T-helper 1 cell treated with Interleukin-12 subunit alpha and Interleukin-12 subunit beta and Interleukin-4 antibody, amounts not matched to agents 30 μg/mL and 1 μg/mL, for 36 hours (primary cell): ENCODE measurements at regions not wholly inside any gene's neighbourhood (a gene's known extent, or its start where the extent isn't known, plus 50 kb on each side); places are given as distances from the start of the nearest gene placed in this dataset.

ENCODE experiments used
- H3K27ac Mint-ChIP-seq: one replicate; pipeline ENCODE4 v1.8.0; 2021; ENCODE audit warnings: mild to moderate bottlenecking, mixed read lengths
- H3K27me3 Mint-ChIP-seq: one replicate; pipeline ENCODE4 v1.8.0; 2021; ENCODE audit warnings: low read depth, mixed read lengths
- H3K36me3 Mint-ChIP-seq: one replicate; pipeline ENCODE4 v1.8.0; 2021; ENCODE audit warnings: low read depth, mixed read lengths
- H3K4me1 Mint-ChIP-seq: one replicate; pipeline ENCODE4 v1.8.0; 2021; ENCODE audit warnings: low read depth, mixed read lengths
- H3K4me3 Mint-ChIP-seq: one replicate; pipeline ENCODE4 v1.8.0; 2021; ENCODE audit warnings: mild to moderate bottlenecking, moderate library complexity, mixed read lengths
- H3K9me3 Mint-ChIP-seq: one replicate; pipeline ENCODE4 v1.8.0; 2021; ENCODE audit warnings: mixed read lengths

- Mint-ChIP-seq H3K27me3 (no peaks in the 10 kb centered on the region), H3K27ac (no peak overlapping the region), H3K4me1 (peaks cover 4% of the 10 kb centered on the region), H3K4me3 (no peak overlapping the region), H3K9me3 (no peaks in the 10 kb centered on the region), H3K36me3 (no peaks in the 10 kb centered on the region)
Observed at GRCh38 chr20:12049125-12049524, 131.4 kb downstream of the BTBD3 start.

GRCh38 chr20:12051206-12052163 is 133.8 kb downstream of the BTBD3 start:
- Mint-ChIP-seq H3K9me3 (no peaks in the 10 kb centered on the region), H3K4me1 (peaks cover 4% of the 10 kb centered on the region), H3K27me3 (no peaks in the 10 kb centered on the region), H3K36me3 (no peaks in the 10 kb centered on the region), H3K4me3 (no peak overlapping the region), H3K27ac (no peak overlapping the region)

- Mint-ChIP-seq H3K4me3 (no peak overlapping the region), H3K27ac (no peak overlapping the region), H3K27me3 (no peaks in the 10 kb centered on the region), H3K4me1 (peaks cover 4% of the 10 kb centered on the region), H3K9me3 (no peaks in the 10 kb centered on the region), H3K36me3 (no peaks in the 10 kb centered on the region)
Observed at GRCh38 chr20:12053353-12053752, 135.7 kb downstream of the BTBD3 start.

GRCh38 chr20:12054556-12054955 is 136.9 kb downstream of the BTBD3 start:
- Mint-ChIP-seq H3K4me1 (peaks cover 4% of the 10 kb centered on the region), H3K36me3 (no peaks in the 10 kb centered on the region), H3K27ac (no peak overlapping the region), H3K27me3 (no peaks in the 10 kb centered on the region), H3K4me3 (no peak overlapping the region), H3K9me3 (no peaks in the 10 kb centered on the region)

GRCh38 chr20:12055161-12055560 is 137.5 kb downstream of the BTBD3 start:
- Mint-ChIP-seq H3K27ac (no peak overlapping the region), H3K9me3 (peaks cover 4% of the 10 kb centered on the region), H3K4me3 (no peak overlapping the region), H3K36me3 (no peaks in the 10 kb centered on the region), H3K27me3 (no peaks in the 10 kb centered on the region), H3K4me1 (peaks cover 4% of the 10 kb centered on the region)

- no peak overlapping the region for H3K27ac Mint-ChIP-seq
- no peaks in the 10 kb centered on the region for H3K27me3 Mint-ChIP-seq
- H3K36me3 Mint-ChIP-seq, result no peaks in the 10 kb centered on the region
- H3K4me1 Mint-ChIP-seq, result peaks cover 4% of the 10 kb centered on the region
- peaks cover 6% of the 10 kb centered on the region for H3K9me3 Mint-ChIP-seq
- no peak overlapping the region for H3K4me3 Mint-ChIP-seq
Observed at GRCh38 chr20:12056839-12057238, 139.1 kb downstream of the BTBD3 start.

GRCh38 chr20:12057778-12058177 is 140.1 kb downstream of the BTBD3 start:
- peaks cover 6% of the 10 kb centered on the region for H3K9me3 Mint-ChIP-seq
- no peak overlapping the region for H3K27ac Mint-ChIP-seq
- H3K36me3 Mint-ChIP-seq, result no peaks in the 10 kb centered on the region
- H3K4me1 Mint-ChIP-seq, result peaks cover 4% of the 10 kb centered on the region
- H3K27me3 Mint-ChIP-seq, result no peaks in the 10 kb centered on the region
- H3K4me3 Mint-ChIP-seq, result no peak overlapping the region

GRCh38 chr20:12058216-12058615 is 140.5 kb downstream of the BTBD3 start:
- H3K9me3 Mint-ChIP-seq, result peaks cover 6% of the 10 kb centered on the region
- no peak overlapping the region for H3K4me3 Mint-ChIP-seq
- H3K27ac Mint-ChIP-seq, result no peak overlapping the region
- no peaks in the 10 kb centered on the region for H3K27me3 Mint-ChIP-seq
- peaks cover 4% of the 10 kb centered on the region for H3K4me1 Mint-ChIP-seq
- no peaks in the 10 kb centered on the region for H3K36me3 Mint-ChIP-seq

GRCh38 chr20:12061466-12061865 is 143.8 kb downstream of the BTBD3 start:
- Mint-ChIP-seq H3K9me3 (peaks cover 6% of the 10 kb centered on the region), H3K27me3 (no peaks in the 10 kb centered on the region), H3K36me3 (no peaks in the 10 kb centered on the region), H3K27ac (no peak overlapping the region), H3K4me1 (no peaks in the 10 kb centered on the region), H3K4me3 (no peak overlapping the region)

GRCh38 chr20:12063106-12063684 is 145.5 kb downstream of the BTBD3 start:
- no peak overlapping the region for H3K4me3 Mint-ChIP-seq
- H3K9me3 Mint-ChIP-seq, result peaks cover 6% of the 10 kb centered on the region
- no peaks in the 10 kb centered on the region for H3K36me3 Mint-ChIP-seq
- no peak overlapping the region for H3K27ac Mint-ChIP-seq
- no peaks in the 10 kb centered on the region for H3K4me1 Mint-ChIP-seq
- no peaks in the 10 kb centered on the region for H3K27me3 Mint-ChIP-seq

GRCh38 chr20:12064540-12064939 is 146.8 kb downstream of the BTBD3 start:
- no peak overlapping the region for H3K27ac Mint-ChIP-seq
- H3K36me3 Mint-ChIP-seq, result no peaks in the 10 kb centered on the region
- no peaks in the 10 kb centered on the region for H3K4me1 Mint-ChIP-seq
- no peak overlapping the region for H3K4me3 Mint-ChIP-seq
- H3K27me3 Mint-ChIP-seq, result no peaks in the 10 kb centered on the region
- H3K9me3 Mint-ChIP-seq, result peaks cover 6% of the 10 kb centered on the region

- Mint-ChIP-seq H3K4me3 (no peak overlapping the region), H3K4me1 (no peaks in the 10 kb centered on the region), H3K9me3 (no peaks in the 10 kb centered on the region), H3K27me3 (no peaks in the 10 kb centered on the region), H3K36me3 (no peaks in the 10 kb centered on the region), H3K27ac (no peak overlapping the region)
Observed at GRCh38 chr20:12067686-12068085, 150.0 kb downstream of the BTBD3 start.

GRCh38 chr20:12068121-12068520 is 150.4 kb downstream of the BTBD3 start:
- Mint-ChIP-seq H3K9me3 (no peaks in the 10 kb centered on the region), H3K4me3 (no peak overlapping the region), H3K4me1 (no peaks in the 10 kb centered on the region), H3K27ac (no peak overlapping the region), H3K36me3 (no peaks in the 10 kb centered on the region), H3K27me3 (no peaks in the 10 kb centered on the region)

GRCh38 chr20:12069181-12069580 is 151.5 kb downstream of the BTBD3 start:
- no peaks in the 10 kb centered on the region for H3K27me3 Mint-ChIP-seq
- no peak overlapping the region for H3K27ac Mint-ChIP-seq
- no peaks in the 10 kb centered on the region for H3K4me1 Mint-ChIP-seq
- no peaks in the 10 kb centered on the region for H3K9me3 Mint-ChIP-seq
- H3K36me3 Mint-ChIP-seq, result no peaks in the 10 kb centered on the region
- no peak overlapping the region for H3K4me3 Mint-ChIP-seq

GRCh38 chr20:12072221-12072953 is 154.7 kb downstream of the BTBD3 start:
- Mint-ChIP-seq H3K4me3 (no peak overlapping the region), H3K27ac (no peak overlapping the region), H3K36me3 (no peaks in the 10 kb centered on the region), H3K27me3 (no peaks in the 10 kb centered on the region), H3K4me1 (no peaks in the 10 kb centered on the region), H3K9me3 (no peaks in the 10 kb centered on the region)
